ENCODE measurements at regions not wholly inside any gene's neighbourhood (a gene's known extent, or its start where the extent isn't known, plus 50 kb on each side); places are given as distances from the start of the nearest gene placed in this dataset.
"Not testable (repeated sequence)": the region's sequence is repeated elsewhere in the genome, so short reads cannot be mapped to it uniquely, and the experiment has no call there.

- in situ Hi-C loops (cut with HindIII; ENCODE audit: low sequenced_read_pairs) = no loop called here
- H3K4me3 ChIP-seq (ENCODE audit: low read depth, low read length) = no peak overlapping the region
- no peak for TF ChIP-seq CTCF (IDR thresholded peaks at IDR 0.05; ENCODE audit: low read depth, low read length, missing control alignments)
- no peak for DNase-seq (ENCODE audit: low read depth)
Measured at GRCh38 chr5:124104344-124104743, 592.4 kb downstream of the CSNK1G3 start.

GRCh38 chr5:124103671-124104070, 591.7 kb downstream of the CSNK1G3 start:
- TF ChIP-seq CTCF (IDR thresholded peaks at IDR 0.05; ENCODE audit: low read depth, low read length, missing control alignments) = no peak
- in situ Hi-C loops (cut with HindIII; ENCODE audit: low sequenced_read_pairs) = no loop called here
- H3K4me3 ChIP-seq (ENCODE audit: low read depth, low read length) = no peak overlapping the region
- DNase-seq (ENCODE audit: low read depth) = peak; percentile 2

GRCh38 chr5:124103056-124103455, 591.1 kb downstream of the CSNK1G3 start:
- H3K4me3 ChIP-seq (ENCODE audit: low read depth, low read length); in situ Hi-C loops (cut with HindIII; ENCODE audit: low sequenced_read_pairs); DNase-seq (ENCODE audit: low read depth): not testable (repeated sequence)

GRCh38 chr5:124102486-124102885, 590.5 kb downstream of the CSNK1G3 start:
- no peak overlapping the region for H3K4me3 ChIP-seq (ENCODE audit: low read depth, low read length)
- DNase-seq (ENCODE audit: low read depth) = peak; percentile 0
- no peak for TF ChIP-seq CTCF (IDR thresholded peaks at IDR 0.05; ENCODE audit: low read depth, low read length, missing control alignments)
- in situ Hi-C loops (cut with HindIII; ENCODE audit: low sequenced_read_pairs) = no loop called here

GRCh38 chr5:124093658-124094057, 581.7 kb downstream of the CSNK1G3 start:
- DNase-seq (ENCODE audit: low read depth) = no peak
- in situ Hi-C loops (cut with HindIII; ENCODE audit: low sequenced_read_pairs) = no loop called here
- H3K4me3 ChIP-seq (ENCODE audit: low read depth, low read length) = no peak overlapping the region
- no peak for TF ChIP-seq CTCF (IDR thresholded peaks at IDR 0.05; ENCODE audit: low read depth, low read length, missing control alignments)

GRCh38 chr5:124090115-124090514, 578.1 kb downstream of the CSNK1G3 start:
- no peak for TF ChIP-seq CTCF (IDR thresholded peaks at IDR 0.05; ENCODE audit: low read depth, low read length, missing control alignments)
- H3K4me3 ChIP-seq (ENCODE audit: low read depth, low read length) = no peak overlapping the region
- no peak for DNase-seq (ENCODE audit: low read depth)
- in situ Hi-C loops (cut with HindIII; ENCODE audit: low sequenced_read_pairs) = no loop called here

GRCh38 chr5:124089578-124089977, 577.6 kb downstream of the CSNK1G3 start:
- no peak overlapping the region for H3K4me3 ChIP-seq (ENCODE audit: low read depth, low read length)
- in situ Hi-C loops (cut with HindIII; ENCODE audit: low sequenced_read_pairs) = no loop called here
- DNase-seq (ENCODE audit: low read depth) = no peak
- no peak for TF ChIP-seq CTCF (IDR thresholded peaks at IDR 0.05; ENCODE audit: low read depth, low read length, missing control alignments)
